Spleen (tissue), 7 donors: ENCODE measurements at regions not wholly inside any gene's neighbourhood (a gene's known extent, or its start where the extent isn't known, plus 50 kb on each side); places are given as distances from the start of the nearest gene placed in this dataset.
"Not testable (repeated sequence)": the region's sequence is repeated elsewhere in the genome, so short reads cannot be mapped to it uniquely, and the experiment has no call there.

ENCODE experiments used
- POLR2A ChIP-seq, 3 donors: fragments of 450-650 bp; IDR thresholded peaks; one replicate each; pipeline ENCODE4 v1.5.1; 2017; ENCODE audit warnings: antibody characterized with exemption in 3 of 3, mild to moderate bottlenecking in 1 of 3
- POLR2AphosphoS5 ChIP-seq, 3 donors: sonication (generic); formaldehyde crosslinking; IDR thresholded peaks; one replicate each; pipeline ENCODE4 v1.5.1; 2017; ENCODE audit warnings: antibody characterized with exemption in 3 of 3
- TF ChIP-seq, protein P1 (sequence below), 11 experiments: fragments of 200-600 bp in 7 of 11; fragments of 450-650 bp in 4 of 11; sonication (generic) in 4 of 11; IDR thresholded peaks in 8 of 11; conservative IDR thresholded peaks in 3 of 11; 1 replicate in 7 of 11; 2 replicates in 4 of 11; pipeline versions ENCODE4 v1.4.0 to v1.8.0; 2016 to 2021; ENCODE audit warnings: antibody characterized with exemption in 11 of 11, inconsistent platforms in 4 of 11, mild to moderate bottlenecking in 1 of 11
- donor health status: DM: no; HTN: no; CAD: no; lungs with moderate emphysema.
- donor health status: DM: no; HTN: no; CAD: no.
- donor health status: DM: no; HTN: no; CAD: no.

DNA sequence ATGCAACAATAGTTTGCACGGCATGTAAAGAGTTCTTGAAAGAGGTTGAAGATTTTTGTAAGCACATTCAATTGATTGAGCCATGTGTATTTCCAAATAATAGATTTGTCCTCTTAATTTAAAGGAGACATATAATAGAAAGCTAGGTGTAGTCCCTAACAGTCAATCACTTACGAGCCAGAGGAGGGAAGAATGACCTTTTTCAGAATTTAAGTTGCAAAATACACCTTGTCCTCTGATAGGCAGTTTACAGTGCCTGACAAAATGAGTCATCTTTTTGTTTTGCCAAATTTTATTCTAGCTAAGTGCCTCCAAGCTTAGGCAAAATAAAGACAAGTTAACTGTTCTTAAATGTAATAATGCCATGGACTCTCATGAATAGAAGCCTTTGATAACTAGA is 88.3 kb upstream of the GOLGA6L4 start:
- TF ChIP-seq, protein P1, sequence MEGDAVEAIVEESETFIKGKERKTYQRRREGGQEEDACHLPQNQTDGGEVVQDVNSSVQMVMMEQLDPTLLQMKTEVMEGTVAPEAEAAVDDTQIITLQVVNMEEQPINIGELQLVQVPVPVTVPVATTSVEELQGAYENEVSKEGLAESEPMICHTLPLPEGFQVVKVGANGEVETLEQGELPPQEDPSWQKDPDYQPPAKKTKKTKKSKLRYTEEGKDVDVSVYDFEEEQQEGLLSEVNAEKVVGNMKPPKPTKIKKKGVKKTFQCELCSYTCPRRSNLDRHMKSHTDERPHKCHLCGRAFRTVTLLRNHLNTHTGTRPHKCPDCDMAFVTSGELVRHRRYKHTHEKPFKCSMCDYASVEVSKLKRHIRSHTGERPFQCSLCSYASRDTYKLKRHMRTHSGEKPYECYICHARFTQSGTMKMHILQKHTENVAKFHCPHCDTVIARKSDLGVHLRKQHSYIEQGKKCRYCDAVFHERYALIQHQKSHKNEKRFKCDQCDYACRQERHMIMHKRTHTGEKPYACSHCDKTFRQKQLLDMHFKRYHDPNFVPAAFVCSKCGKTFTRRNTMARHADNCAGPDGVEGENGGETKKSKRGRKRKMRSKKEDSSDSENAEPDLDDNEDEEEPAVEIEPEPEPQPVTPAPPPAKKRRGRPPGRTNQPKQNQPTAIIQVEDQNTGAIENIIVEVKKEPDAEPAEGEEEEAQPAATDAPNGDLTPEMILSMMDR (IDR thresholded peaks at IDR 0.05 in 8 of 11, conservative IDR thresholded peaks at IDR 0.05 in 3 of 11) = not testable (repeated sequence)
- not testable (repeated sequence) for TF ChIP-seq POLR2A, POLR2AphosphoS5 (IDR thresholded peaks at IDR 0.05)
